ENCODE measurements at regions not wholly inside any gene's neighbourhood (a gene's known extent, or its start where the extent isn't known, plus 50 kb on each side); places are given as distances from the start of the nearest gene placed in this dataset.

GRCh38 chr1:2865000-2865399 is 63.5 kb upstream of the TTC34 start:
- TF ChIP-seq, protein P1, sequence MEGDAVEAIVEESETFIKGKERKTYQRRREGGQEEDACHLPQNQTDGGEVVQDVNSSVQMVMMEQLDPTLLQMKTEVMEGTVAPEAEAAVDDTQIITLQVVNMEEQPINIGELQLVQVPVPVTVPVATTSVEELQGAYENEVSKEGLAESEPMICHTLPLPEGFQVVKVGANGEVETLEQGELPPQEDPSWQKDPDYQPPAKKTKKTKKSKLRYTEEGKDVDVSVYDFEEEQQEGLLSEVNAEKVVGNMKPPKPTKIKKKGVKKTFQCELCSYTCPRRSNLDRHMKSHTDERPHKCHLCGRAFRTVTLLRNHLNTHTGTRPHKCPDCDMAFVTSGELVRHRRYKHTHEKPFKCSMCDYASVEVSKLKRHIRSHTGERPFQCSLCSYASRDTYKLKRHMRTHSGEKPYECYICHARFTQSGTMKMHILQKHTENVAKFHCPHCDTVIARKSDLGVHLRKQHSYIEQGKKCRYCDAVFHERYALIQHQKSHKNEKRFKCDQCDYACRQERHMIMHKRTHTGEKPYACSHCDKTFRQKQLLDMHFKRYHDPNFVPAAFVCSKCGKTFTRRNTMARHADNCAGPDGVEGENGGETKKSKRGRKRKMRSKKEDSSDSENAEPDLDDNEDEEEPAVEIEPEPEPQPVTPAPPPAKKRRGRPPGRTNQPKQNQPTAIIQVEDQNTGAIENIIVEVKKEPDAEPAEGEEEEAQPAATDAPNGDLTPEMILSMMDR (IDR thresholded peaks at IDR 0.05): no peak
- no peak overlapping the region for H3K27ac ChIP-seq (ENCODE audit: low read length)
- ATAC-seq (no peak), DNase-seq (no peak)
- no peaks in the 10 kb centered on the region for H3K36me3 Mint-ChIP-seq
- H3K4me1 ChIP-seq (ENCODE audit: control insufficient read depth, insufficient read depth, low read length): no peaks in the 10 kb centered on the region
- WGBS (ENCODE audit: insufficient coverage): 91% methylated on average over 9 of the region's 9 CpGs
- H3K4me3 Mint-ChIP-seq: no peak overlapping the region
- H3K36me3 ChIP-seq (ENCODE audit: control insufficient read depth, insufficient read depth, low read length): no peaks in the 10 kb centered on the region
- H3K4me1 Mint-ChIP-seq: no peaks in the 10 kb centered on the region
- no peaks in the 10 kb centered on the region for H3K9me3 Mint-ChIP-seq
- H3K27me3 Mint-ChIP-seq (ENCODE audit: low read depth in 2 of 2): no peaks in the 10 kb centered on the region
- no peak overlapping the region for H3K27ac Mint-ChIP-seq
- no peaks in the 10 kb centered on the region for H3K9me3 ChIP-seq (ENCODE audit: control insufficient read depth, insufficient read depth, low read length)
- intact Hi-C loops (cut with micrococcal nuclease): no loop called here
- no peak overlapping the region for H3K4me3 ChIP-seq (ENCODE audit: low read length)
- peaks cover 2% of the 10 kb centered on the region for H3K27me3 ChIP-seq (ENCODE audit: control insufficient read depth, insufficient read depth, low read length)

DNA sequence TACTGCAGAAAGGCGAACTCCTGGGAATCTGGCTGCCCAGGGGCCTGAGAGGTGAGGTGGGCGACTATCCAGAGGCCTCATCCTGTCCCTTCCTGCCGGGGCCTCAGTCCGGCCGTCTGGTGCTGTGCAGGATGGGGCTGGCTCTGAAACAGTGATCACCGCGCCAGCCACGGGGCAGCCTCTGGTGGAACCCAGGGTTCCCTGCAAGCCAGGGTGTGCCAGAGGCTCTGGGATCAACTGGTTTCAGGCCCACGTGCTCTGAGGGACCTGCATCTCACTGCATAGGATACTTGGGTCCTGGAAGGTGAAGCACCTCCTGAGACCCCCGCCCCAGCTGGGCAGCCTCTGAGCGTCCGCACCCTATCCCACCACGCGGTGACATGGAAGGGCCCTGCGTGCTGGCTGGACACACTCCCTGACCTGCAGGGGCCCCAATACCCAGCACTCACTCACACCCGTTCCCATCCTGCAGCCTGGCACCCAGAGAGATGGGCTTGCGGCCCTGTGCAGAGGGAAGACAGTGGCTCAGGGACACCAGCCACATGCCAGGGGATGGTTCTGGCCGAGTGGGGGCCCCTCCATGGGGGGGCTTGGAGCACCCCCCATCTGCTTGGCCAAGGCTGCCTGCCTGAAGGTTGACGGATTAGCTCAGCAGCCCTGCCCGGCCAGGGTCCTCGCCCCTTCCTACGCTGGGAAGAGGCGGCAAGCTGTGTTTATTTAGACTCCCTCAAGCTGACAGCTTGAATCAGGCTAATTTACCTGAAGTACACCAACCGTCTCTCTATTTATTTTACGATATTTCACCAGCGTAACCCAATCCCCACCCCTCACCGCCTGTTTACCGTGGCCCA is 64.3 kb upstream of the TTC34 start:
- Histone ChIP-seq H3K27me3 (ENCODE audit: control insufficient read depth, insufficient read depth, low read length) (peaks cover 2% of the 10 kb centered on the region), H3K4me3 (ENCODE audit: low read length) (no peak overlapping the region), H3K36me3 (ENCODE audit: control insufficient read depth, insufficient read depth, low read length) (no peaks in the 10 kb centered on the region), H3K4me1 (ENCODE audit: control insufficient read depth, insufficient read depth, low read length) (no peaks in the 10 kb centered on the region), H3K27ac (ENCODE audit: low read length) (no peak overlapping the region), H3K9me3 (ENCODE audit: control insufficient read depth, insufficient read depth, low read length) (peaks cover 3% of the 10 kb centered on the region)
- ATAC-seq (no peak), DNase-seq (no peak)
- TF ChIP-seq, protein P1 (IDR thresholded peaks at IDR 0.05): no peak
- H3K9me3 Mint-ChIP-seq: no peaks in the 10 kb centered on the region
- H3K4me1 Mint-ChIP-seq: no peaks in the 10 kb centered on the region
- H3K27ac Mint-ChIP-seq: no peak overlapping the region
- intact Hi-C loops (cut with micrococcal nuclease): no loop called here
- H3K27me3 Mint-ChIP-seq (ENCODE audit: low read depth in 2 of 2): no peaks in the 10 kb centered on the region
- H3K4me3 Mint-ChIP-seq: no peak overlapping the region
- H3K36me3 Mint-ChIP-seq: no peaks in the 10 kb centered on the region
- WGBS (ENCODE audit: insufficient coverage): 91% methylated on average over 28 of the region's 28 CpGs

DNA sequence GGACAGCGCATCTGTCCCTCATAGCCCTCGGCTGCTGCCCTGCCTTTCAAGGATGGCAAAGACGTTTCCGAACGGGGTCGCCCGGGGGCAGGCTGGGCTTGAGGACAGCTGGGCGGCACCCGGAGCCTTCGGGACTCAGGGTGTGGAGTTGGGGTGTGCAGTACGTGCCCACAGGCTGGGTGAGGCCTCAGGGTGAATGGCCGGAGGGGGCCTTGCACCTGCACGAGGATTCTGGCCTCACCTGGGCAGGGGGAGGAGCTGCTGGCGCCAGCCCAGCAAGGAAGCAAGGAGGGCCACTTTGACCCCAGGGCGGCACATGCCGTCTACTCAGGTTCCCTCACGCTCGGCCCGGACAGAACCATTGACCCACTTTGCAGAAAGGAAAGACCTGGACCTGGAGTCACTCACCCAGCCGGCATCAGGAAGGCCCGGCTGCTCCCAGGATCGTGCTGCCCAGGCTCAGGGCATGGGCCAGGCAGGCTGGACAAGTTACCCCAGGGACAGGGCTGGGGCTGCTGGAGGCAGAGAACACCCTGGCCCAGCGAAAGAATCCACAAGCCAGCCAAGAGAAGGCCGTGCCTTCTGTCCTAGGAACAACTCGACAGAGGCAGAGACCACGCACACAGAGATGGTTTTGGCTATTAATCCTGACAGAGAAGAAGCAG is 65.1 kb upstream of the TTC34 start:
- Histone ChIP-seq H3K4me3 (ENCODE audit: low read length) (no peak overlapping the region), H3K27ac (ENCODE audit: low read length) (no peak overlapping the region), H3K9me3 (ENCODE audit: control insufficient read depth, insufficient read depth, low read length) (peaks cover 10% of the 10 kb centered on the region), H3K36me3 (ENCODE audit: control insufficient read depth, insufficient read depth, low read length) (no peaks in the 10 kb centered on the region), H3K27me3 (ENCODE audit: control insufficient read depth, insufficient read depth, low read length) (peaks cover 2% of the 10 kb centered on the region), H3K4me1 (ENCODE audit: control insufficient read depth, insufficient read depth, low read length) (no peaks in the 10 kb centered on the region)
- Mint-ChIP-seq H3K9me3 (no peaks in the 10 kb centered on the region), H3K27ac (no peak overlapping the region), H3K36me3 (no peaks in the 10 kb centered on the region), H3K4me3 (no peak overlapping the region), H3K4me1 (no peaks in the 10 kb centered on the region), H3K27me3 (ENCODE audit: low read depth in 2 of 2) (no peaks in the 10 kb centered on the region)
- intact Hi-C loops (cut with micrococcal nuclease): no loop called here
- ATAC-seq: no peak
- DNase-seq: no peak
- TF ChIP-seq, protein P1 (IDR thresholded peaks at IDR 0.05): no peak
- WGBS (ENCODE audit: insufficient coverage): 87% methylated on average over 26 of the region's 26 CpGs

Data from natural killer cell (primary cell).